MM.1S (cell line): ENCODE measurements at regions not wholly inside any gene's neighbourhood (a gene's known extent, or its start where the extent isn't known, plus 50 kb on each side); places are given as distances from the start of the nearest gene placed in this dataset.

Source experiments
- EZH2phosphoT487 ChIP-seq: fragments of 300-600 bp; sonication (generic); IDR thresholded peaks from 2 replicates; pipeline ENCODE4 v1.6.1; 2018; ENCODE audit warnings: antibody characterized with exemption, low read length
- TF ChIP-seq, protein P1 (sequence below): fragments of 300-600 bp; sonication (generic); IDR thresholded peaks from 2 replicates; pipeline ENCODE4 v1.5.1; 2016; ENCODE audit warnings: antibody characterized with exemption, low read length, mixed read lengths

DNA sequence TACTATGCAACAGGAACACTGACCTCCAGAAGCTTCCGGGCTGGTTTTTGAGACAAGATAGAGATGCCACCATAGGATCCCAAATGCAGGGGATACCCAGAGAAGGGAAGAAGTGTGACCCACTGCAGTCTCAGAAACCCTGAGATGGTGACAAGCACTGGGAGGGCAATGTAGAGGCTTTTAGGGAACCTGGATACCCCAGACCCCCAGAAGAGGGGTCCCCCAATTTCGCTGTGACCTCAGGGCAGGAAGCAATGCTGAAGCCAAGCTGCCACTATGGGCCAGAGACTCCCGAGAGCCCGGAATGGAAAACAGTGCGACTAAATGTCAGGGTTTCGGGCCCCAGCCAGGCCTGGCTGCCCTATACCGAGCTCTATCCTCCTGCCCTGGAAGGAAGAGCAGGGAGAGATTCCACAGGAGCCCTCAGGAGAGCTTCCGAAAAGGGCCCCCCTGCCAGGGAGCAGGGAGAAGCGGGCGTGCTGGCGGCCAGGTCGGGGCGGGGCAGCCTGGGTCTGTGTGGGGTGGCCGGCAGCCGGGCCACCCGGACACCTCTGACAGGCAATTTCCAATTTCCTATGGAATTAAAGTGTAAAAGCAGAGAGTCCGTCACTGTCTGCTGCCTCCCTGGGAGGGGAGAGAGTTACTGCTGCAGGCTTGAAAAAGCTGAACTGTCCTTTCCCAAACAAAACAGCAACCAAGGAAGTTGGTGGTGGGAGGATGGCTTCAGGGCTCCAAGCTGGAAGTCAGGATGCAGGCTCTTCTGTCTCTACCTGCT lies 154.2 kb downstream of the FGF18 start:
- TF ChIP-seq, protein P1, sequence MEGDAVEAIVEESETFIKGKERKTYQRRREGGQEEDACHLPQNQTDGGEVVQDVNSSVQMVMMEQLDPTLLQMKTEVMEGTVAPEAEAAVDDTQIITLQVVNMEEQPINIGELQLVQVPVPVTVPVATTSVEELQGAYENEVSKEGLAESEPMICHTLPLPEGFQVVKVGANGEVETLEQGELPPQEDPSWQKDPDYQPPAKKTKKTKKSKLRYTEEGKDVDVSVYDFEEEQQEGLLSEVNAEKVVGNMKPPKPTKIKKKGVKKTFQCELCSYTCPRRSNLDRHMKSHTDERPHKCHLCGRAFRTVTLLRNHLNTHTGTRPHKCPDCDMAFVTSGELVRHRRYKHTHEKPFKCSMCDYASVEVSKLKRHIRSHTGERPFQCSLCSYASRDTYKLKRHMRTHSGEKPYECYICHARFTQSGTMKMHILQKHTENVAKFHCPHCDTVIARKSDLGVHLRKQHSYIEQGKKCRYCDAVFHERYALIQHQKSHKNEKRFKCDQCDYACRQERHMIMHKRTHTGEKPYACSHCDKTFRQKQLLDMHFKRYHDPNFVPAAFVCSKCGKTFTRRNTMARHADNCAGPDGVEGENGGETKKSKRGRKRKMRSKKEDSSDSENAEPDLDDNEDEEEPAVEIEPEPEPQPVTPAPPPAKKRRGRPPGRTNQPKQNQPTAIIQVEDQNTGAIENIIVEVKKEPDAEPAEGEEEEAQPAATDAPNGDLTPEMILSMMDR: no peak
- no peak for TF ChIP-seq EZH2phosphoT487
